Panc1 (cell line): ENCODE measurements at regions not wholly inside any gene's neighbourhood (a gene's known extent, or its start where the extent isn't known, plus 50 kb on each side); places are given as distances from the start of the nearest gene placed in this dataset.
"Not testable (repeated sequence)": the region's sequence is repeated elsewhere in the genome, so short reads cannot be mapped to it uniquely, and the experiment has no call there.

ENCODE experiments used
- ATAC-seq: fragments of 200-7000 bp; cut with Tn5 transposase; 2 replicates; pipeline ENCODE4 v1.9.1; 2020; ENCODE audit warnings: mild to moderate bottlenecking, moderate library complexity
- BruUV-seq: library from RNA; stranded (reverse); fragments of 400-500 nt; replicated peaks from 2 replicates; lab custom pipeline; 2021; lab: Mats Ljungman, UMichigan
- CTCF ChIA-PET: fragments of 300-600 bp; sonication (Branson Sonifier 250); formaldehyde crosslinking; loops from one replicate; lab custom pipeline; 2022; ENCODE audit warnings: antibody characterized with exemption; lab: Charles Lee
- POLR2A ChIA-PET: fragments of 300-600 bp; sonication (Branson Sonifier 250); formaldehyde crosslinking; loops from one replicate; lab custom pipeline; 2022; ENCODE audit warnings: antibody characterized with exemption; lab: Charles Lee
- DNase-seq: peaks from one replicate; pipeline ENCODE4 v3.0.0-alpha.2; 2010; ENCODE audit warnings: low read depth, low spot score
- H3K27ac ChIP-seq: 2 replicates; pipeline ENCODE4 v1.5.1; 2011; ENCODE audit warnings: mild to moderate bottlenecking, low read length, inconsistent platforms
- H3K27me3 ChIP-seq: fragments of 200-500 bp; sonication (Bioruptor generic); 2 replicates; pipeline ENCODE4 v1.6.0; 2014; ENCODE audit warnings: low read length, inconsistent platforms; ENCODE audit not compliant: control insufficient read depth, insufficient read depth
- H3K36me3 ChIP-seq: fragments of 200-500 bp; sonication (Bioruptor generic); 2 replicates; pipeline ENCODE4 v1.5.1; 2014; ENCODE audit warnings: inconsistent platforms, mild to moderate bottlenecking, low read length, moderate library complexity; ENCODE audit not compliant: control insufficient read depth, insufficient read depth
- H3K4me1 ChIP-seq: 2 replicates; pipeline ENCODE4 v1.5.1; 2011; ENCODE audit warnings: inconsistent platforms, mild to moderate bottlenecking, low read length, moderate library complexity; ENCODE audit not compliant: control insufficient read depth, insufficient read depth
- H3K4me3 ChIP-seq, 2 experiments: 2 replicates each; pipeline ENCODE4 v1.5.1; 2011 to 2012; ENCODE audit warnings: low read depth in 2 of 2, low read length in 2 of 2, mild to moderate bottlenecking in 2 of 2, inconsistent platforms in 1 of 2, moderate library complexity in 1 of 2
- H3K9me3 ChIP-seq: fragments of 200-500 bp; sonication (Bioruptor generic); 2 replicates; pipeline ENCODE4 v1.5.1; 2014; ENCODE audit warnings: low read depth, mild to moderate bottlenecking, inconsistent platforms, low read length, moderate library complexity; ENCODE audit not compliant: control insufficient read depth, insufficient read depth
- in situ Hi-C: cut with HindIII; loops from 2 replicates; pipeline ENCODE4 v1.10.0; 2016; ENCODE audit warnings: low sequenced_read_pairs, low pct_unique_long_range_greater_than_20kb
- intact Hi-C: fragments of 100-400 bp; cut with micrococcal nuclease; formaldehyde crosslinking; loops from one replicate; pipeline ENCODE4 v1.10.0; 2022; ENCODE audit not compliant: unreplicated experiment
- TF ChIP-seq, protein P1 (sequence below): fragments of 450-650 bp; IDR thresholded peaks from 2 replicates; pipeline ENCODE4 v1.5.1; 2017; ENCODE audit warnings: mild to moderate bottlenecking

GRCh38 chr9:64370344-64370743 lies 914.7 kb downstream of the FOXD4L5 start:
- H3K4me3 ChIP-seq, intact Hi-C loops, ATAC-seq, H3K36me3 ChIP-seq, BruUV-seq, DNase-seq, POLR2A ChIA-PET, H3K4me1 ChIP-seq, H3K27me3 ChIP-seq, H3K9me3 ChIP-seq, H3K27ac ChIP-seq, CTCF ChIA-PET, in situ Hi-C loops: not testable (repeated sequence)

DNA sequence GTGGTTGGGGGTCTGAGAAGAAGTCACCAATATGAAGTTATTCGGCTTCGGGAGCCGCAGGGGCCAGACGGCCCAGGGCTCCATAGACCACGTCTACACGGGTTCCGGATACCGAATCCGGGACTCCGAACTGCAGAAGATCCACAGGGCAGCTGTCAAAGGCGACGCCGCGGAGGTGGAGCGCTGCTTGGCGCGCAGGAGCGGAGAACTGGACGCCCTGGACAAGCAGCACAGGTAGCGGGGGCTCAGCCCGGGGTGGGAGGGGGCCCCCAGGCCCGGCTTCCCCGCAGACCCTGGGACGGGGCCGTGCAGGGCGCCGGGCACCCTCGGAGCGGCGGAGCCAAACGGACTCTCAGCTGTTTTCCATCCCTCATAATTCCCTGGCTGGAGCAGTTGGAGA lies 915.4 kb downstream of the FOXD4L5 start:
- DNase-seq, H3K27me3 ChIP-seq, H3K9me3 ChIP-seq, CTCF ChIA-PET, POLR2A ChIA-PET, in situ Hi-C loops, H3K27ac ChIP-seq, H3K4me1 ChIP-seq, intact Hi-C loops, ATAC-seq, H3K36me3 ChIP-seq: not testable (repeated sequence)
- BruUV-seq: TSS peak; percentile 79
- peak overlapping the region; percentile 22 to 26; a peak in 3 of 4 replicates for H3K4me3 ChIP-seq

GRCh38 chr9:64369114-64369513 lies 915.9 kb downstream of the FOXD4L5 start:
- H3K27me3 ChIP-seq, DNase-seq, in situ Hi-C loops, CTCF ChIA-PET, H3K27ac ChIP-seq, BruUV-seq, H3K4me1 ChIP-seq, intact Hi-C loops, H3K9me3 ChIP-seq, POLR2A ChIA-PET, H3K36me3 ChIP-seq: not testable (repeated sequence)
- ATAC-seq: peak; percentile 100
- TF ChIP-seq, protein P1, sequence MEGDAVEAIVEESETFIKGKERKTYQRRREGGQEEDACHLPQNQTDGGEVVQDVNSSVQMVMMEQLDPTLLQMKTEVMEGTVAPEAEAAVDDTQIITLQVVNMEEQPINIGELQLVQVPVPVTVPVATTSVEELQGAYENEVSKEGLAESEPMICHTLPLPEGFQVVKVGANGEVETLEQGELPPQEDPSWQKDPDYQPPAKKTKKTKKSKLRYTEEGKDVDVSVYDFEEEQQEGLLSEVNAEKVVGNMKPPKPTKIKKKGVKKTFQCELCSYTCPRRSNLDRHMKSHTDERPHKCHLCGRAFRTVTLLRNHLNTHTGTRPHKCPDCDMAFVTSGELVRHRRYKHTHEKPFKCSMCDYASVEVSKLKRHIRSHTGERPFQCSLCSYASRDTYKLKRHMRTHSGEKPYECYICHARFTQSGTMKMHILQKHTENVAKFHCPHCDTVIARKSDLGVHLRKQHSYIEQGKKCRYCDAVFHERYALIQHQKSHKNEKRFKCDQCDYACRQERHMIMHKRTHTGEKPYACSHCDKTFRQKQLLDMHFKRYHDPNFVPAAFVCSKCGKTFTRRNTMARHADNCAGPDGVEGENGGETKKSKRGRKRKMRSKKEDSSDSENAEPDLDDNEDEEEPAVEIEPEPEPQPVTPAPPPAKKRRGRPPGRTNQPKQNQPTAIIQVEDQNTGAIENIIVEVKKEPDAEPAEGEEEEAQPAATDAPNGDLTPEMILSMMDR: peak; percentile 60
- peak overlapping the region in 1 of 2 experiments; percentile 12; a peak in 1 of 4 replicates for H3K4me3 ChIP-seq

- H3K27me3 ChIP-seq, POLR2A ChIA-PET, intact Hi-C loops, CTCF ChIA-PET, ATAC-seq, H3K27ac ChIP-seq, BruUV-seq, H3K4me1 ChIP-seq, DNase-seq, H3K36me3 ChIP-seq, H3K9me3 ChIP-seq, in situ Hi-C loops: not testable (repeated sequence)
- H3K4me3 ChIP-seq: 0 out of 4 replicates have a peak overlapping the region, but pooled peaks of 1 of the 2 experiments have one; percentile 31
These were observed 916.4 kb downstream of the FOXD4L5 start for GRCh38 chr9:64368644-64368942.

DNA sequence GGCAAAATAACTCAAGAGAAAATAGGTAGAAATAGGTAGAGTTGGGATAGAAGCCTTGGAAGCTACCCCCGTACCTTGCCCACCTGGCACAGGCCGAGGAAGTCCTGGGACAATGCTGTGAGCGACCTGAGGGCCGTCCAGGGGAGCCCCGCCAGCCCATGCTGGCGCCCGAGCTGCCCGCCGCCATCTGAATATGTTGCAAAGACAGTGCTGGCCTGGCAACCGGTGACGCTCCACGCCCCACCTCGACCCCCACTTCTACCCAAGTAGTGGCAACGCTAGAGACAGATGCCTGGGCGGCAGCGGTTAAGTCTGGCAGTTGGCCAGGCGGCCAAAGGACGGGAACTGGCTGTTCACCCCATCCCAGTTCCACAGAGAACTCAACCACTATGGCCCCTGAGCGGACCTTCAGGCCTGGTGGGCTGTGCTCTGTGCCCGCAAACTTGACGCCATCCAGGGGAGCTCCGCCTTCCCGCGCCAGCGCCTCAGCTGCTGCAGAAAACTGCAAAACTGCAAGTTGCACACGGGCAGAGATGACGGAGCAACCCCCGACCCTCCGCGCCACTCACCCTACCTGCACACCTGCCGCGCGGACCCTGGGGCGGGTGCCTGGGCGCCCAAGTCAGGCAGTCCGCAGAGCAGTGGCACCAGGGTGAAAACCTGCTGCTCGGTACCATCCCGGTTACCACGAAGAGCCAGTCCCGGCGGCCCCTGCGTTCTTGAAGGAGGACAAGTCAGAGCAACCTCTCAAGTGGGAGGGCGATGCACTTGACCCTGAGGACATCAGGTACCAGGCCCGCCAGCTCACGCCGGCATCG lies 917.0 kb downstream of the FOXD4L5 start:
- POLR2A ChIA-PET, H3K27me3 ChIP-seq, DNase-seq, H3K27ac ChIP-seq, H3K36me3 ChIP-seq, ATAC-seq, CTCF ChIA-PET, H3K4me1 ChIP-seq, BruUV-seq, in situ Hi-C loops, H3K9me3 ChIP-seq, intact Hi-C loops: not testable (repeated sequence)
- 0 out of 4 replicates have a peak overlapping the region, but pooled peaks of 1 of the 2 experiments have one; percentile 31 for H3K4me3 ChIP-seq
